Natural killer cell (primary cell): ENCODE measurements at regions not wholly inside any gene's neighbourhood (a gene's known extent, or its start where the extent isn't known, plus 50 kb on each side); places are given as distances from the start of the nearest gene placed in this dataset.
"Not testable (repeated sequence)": the region's sequence is repeated elsewhere in the genome, so short reads cannot be mapped to it uniquely, and the experiment has no call there.

ENCODE experiments used
- ATAC-seq, 3 donors: fragments of 150-1000 bp in 2 of 3; fragments of 200-7000 bp in 1 of 3; cut with Tn5 transposase; 1 replicate in 1 of 3; 2 replicates in 2 of 3; pipeline ENCODE4 v1.10.0; 2021; ENCODE audit warnings: mild to moderate bottlenecking in 2 of 3, moderate library complexity in 2 of 3
- DNase-seq, 2 donors: peaks; one replicate each; pipeline versions ENCODE4 v3.0.0 to v3.0.0-alpha.2; 2013 to 2021; ENCODE audit warnings: mixed read lengths in 1 of 2
- H3K27ac ChIP-seq: one replicate; pipeline ENCODE4 v1.5.1; 2013; ENCODE audit warnings: mild to moderate bottlenecking, low read length
- H3K27me3 ChIP-seq: one replicate; pipeline ENCODE4 v1.6.1; 2013; ENCODE audit warnings: low read length; ENCODE audit not compliant: control insufficient read depth, insufficient read depth
- H3K36me3 ChIP-seq: one replicate; pipeline ENCODE4 v1.6.1; 2013; ENCODE audit warnings: low read length; ENCODE audit not compliant: control insufficient read depth, insufficient read depth
- H3K4me1 ChIP-seq: one replicate; pipeline ENCODE4 v1.6.1; 2013; ENCODE audit warnings: low read length; ENCODE audit not compliant: control insufficient read depth, insufficient read depth
- H3K4me3 ChIP-seq: one replicate; pipeline ENCODE4 v1.5.1; 2013; ENCODE audit warnings: low read length
- H3K9me3 ChIP-seq: one replicate; pipeline ENCODE4 v1.6.1; 2013; ENCODE audit warnings: low read length; ENCODE audit not compliant: control insufficient read depth, insufficient read depth
- H3K27ac Mint-ChIP-seq, 2 donors: one replicate each; pipeline ENCODE4 v1.8.0; 2022; ENCODE audit warnings: mild to moderate bottlenecking in 2 of 2, mixed read lengths in 2 of 2, moderate library complexity in 1 of 2
- H3K27me3 Mint-ChIP-seq, 2 donors: one replicate each; pipeline ENCODE4 v1.8.0; 2022; ENCODE audit warnings: low read depth in 2 of 2, mixed read lengths in 2 of 2
- H3K36me3 Mint-ChIP-seq: one replicate; pipeline ENCODE4 v1.8.0; 2022; ENCODE audit warnings: mixed read lengths
- H3K4me1 Mint-ChIP-seq, 2 donors: one replicate each; pipeline ENCODE4 v1.8.0; 2022; ENCODE audit warnings: mixed read lengths in 2 of 2
- H3K4me3 Mint-ChIP-seq: one replicate; pipeline ENCODE4 v1.8.0; 2022; ENCODE audit warnings: mild to moderate bottlenecking, moderate library complexity, mixed read lengths
- H3K9me3 Mint-ChIP-seq, 2 donors: one replicate each; pipeline ENCODE4 v1.8.0; 2022; ENCODE audit warnings: mixed read lengths in 2 of 2
- WGBS: methylation state at CpG from one replicate; pipeline ENCODE4 v1.1.7; 2013; ENCODE audit warnings: missing lambda C conversion rate; ENCODE audit not compliant: insufficient coverage; 5-methylcytosine and 5-hydroxymethylcytosine counted together
- intact Hi-C: fragments of 100-400 bp; cut with micrococcal nuclease; formaldehyde crosslinking; loops from one replicate; pipeline ENCODE4 v1.14.2; 2022
- TF ChIP-seq, protein P1 (sequence below): fragments of 200-600 bp; IDR thresholded peaks from one replicate; pipeline ENCODE4 v1.8.0; 2022; ENCODE audit warnings: antibody characterized with exemption

DNA sequence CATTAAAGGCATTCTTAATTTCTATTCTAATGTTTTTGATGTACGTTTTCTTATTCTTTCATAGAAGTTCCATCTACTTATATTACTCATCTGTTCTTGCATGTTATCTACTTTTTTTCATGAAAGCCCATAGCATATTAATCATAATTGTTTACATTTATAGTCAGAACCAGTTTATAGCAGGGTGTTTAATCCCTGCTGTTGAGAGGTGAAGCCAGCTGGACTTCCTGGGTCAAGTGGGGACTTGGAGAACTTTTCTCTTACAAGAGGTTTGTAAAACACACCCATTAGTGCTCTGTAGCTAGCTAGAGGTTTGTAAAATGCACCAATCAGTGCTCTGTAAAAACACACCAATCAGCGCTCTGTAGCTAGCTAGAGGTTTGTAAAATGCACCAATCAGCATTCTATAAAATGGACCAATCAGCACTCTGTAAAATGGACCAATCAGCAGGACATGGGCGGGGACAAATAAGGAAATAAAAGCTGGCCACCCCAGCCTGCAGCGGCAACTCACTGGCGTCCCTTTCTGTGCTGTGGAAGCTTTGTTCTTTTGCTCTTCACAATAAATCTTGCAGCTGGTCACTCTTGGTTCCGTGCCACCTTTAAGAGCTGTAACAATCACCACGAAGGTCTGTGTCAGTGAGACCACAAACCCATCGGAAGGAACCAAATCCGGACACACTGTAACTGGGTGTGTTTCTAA is 120.6 kb downstream of the TANC2 start:
- Mint-ChIP-seq H3K4me1 (peaks cover 0 to 21% of the 10 kb centered on the region in 2 donors), H3K27me3 (no peaks in the 10 kb centered on the region), H3K4me3 (no peak overlapping the region), H3K27ac (no peak overlapping the region), H3K36me3 (peaks cover 5% of the 10 kb centered on the region), H3K9me3 (no peaks in the 10 kb centered on the region)
- no peaks in the 10 kb centered on the region for H3K9me3 ChIP-seq
- no peaks in the 10 kb centered on the region for H3K27me3 ChIP-seq
- no peak for DNase-seq
- WGBS = 92% methylated on average over 8 of the region's 9 CpGs
- H3K4me1 ChIP-seq = no peaks in the 10 kb centered on the region
- TF ChIP-seq, protein P1, sequence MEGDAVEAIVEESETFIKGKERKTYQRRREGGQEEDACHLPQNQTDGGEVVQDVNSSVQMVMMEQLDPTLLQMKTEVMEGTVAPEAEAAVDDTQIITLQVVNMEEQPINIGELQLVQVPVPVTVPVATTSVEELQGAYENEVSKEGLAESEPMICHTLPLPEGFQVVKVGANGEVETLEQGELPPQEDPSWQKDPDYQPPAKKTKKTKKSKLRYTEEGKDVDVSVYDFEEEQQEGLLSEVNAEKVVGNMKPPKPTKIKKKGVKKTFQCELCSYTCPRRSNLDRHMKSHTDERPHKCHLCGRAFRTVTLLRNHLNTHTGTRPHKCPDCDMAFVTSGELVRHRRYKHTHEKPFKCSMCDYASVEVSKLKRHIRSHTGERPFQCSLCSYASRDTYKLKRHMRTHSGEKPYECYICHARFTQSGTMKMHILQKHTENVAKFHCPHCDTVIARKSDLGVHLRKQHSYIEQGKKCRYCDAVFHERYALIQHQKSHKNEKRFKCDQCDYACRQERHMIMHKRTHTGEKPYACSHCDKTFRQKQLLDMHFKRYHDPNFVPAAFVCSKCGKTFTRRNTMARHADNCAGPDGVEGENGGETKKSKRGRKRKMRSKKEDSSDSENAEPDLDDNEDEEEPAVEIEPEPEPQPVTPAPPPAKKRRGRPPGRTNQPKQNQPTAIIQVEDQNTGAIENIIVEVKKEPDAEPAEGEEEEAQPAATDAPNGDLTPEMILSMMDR = no peak
- intact Hi-C loops = loop anchor here (10.0 kb wide), 1 partner anchor 318 kb away; no protein-coding TSS in a partner anchor
- no peak overlapping the region for H3K4me3 ChIP-seq
- H3K27ac ChIP-seq = no peak overlapping the region
- ATAC-seq = no peak
- no peaks in the 10 kb centered on the region for H3K36me3 ChIP-seq

DNA sequence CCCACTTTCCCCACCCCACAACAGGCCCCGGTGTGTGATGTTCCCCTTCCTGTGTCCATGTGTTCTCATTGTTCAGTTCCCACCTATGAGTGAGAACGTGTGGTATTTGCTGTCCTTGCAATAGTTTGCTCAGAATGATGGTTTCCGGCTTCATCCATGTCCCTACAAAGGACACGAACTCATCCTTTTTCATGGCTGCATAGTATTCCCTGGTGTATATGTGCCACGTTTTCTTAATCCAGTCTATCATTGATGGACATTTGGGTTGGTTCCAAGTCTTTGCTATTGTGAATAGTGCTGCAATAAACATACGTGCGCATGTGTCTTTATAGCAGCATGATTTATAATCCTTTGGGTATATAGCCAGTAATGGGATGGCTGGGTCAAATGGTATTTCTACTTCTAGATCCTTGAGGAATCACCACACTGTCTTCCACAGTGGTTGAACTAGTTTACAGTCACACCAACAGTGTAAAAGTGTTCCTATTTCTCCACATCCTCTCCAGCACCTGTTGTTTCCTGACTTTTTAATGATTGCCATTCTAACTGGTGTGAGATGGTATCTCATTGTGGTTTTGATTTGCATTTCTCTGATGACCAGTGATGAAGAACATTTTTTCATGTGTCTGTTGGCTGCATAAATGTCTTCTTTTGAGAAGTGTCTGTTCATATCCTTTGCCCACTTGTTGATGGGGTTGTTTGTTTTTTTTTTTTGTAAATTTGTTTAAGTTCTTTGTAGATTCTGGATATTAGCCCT is 124.5 kb downstream of the TANC2 start:
- DNase-seq, H3K36me3 ChIP-seq, H3K4me1 ChIP-seq, H3K27ac ChIP-seq, H3K27me3 Mint-ChIP-seq, H3K9me3 Mint-ChIP-seq, ATAC-seq, intact Hi-C loops, H3K9me3 ChIP-seq, H3K4me3 Mint-ChIP-seq, H3K27me3 ChIP-seq, H3K36me3 Mint-ChIP-seq, H3K27ac Mint-ChIP-seq, H3K4me3 ChIP-seq: not testable (repeated sequence)
- H3K4me1 Mint-ChIP-seq = peaks cover 12 to 27% of the 10 kb centered on the region in 2 donors
- WGBS = 90% methylated on average over 5 of the region's 7 CpGs

DNA sequence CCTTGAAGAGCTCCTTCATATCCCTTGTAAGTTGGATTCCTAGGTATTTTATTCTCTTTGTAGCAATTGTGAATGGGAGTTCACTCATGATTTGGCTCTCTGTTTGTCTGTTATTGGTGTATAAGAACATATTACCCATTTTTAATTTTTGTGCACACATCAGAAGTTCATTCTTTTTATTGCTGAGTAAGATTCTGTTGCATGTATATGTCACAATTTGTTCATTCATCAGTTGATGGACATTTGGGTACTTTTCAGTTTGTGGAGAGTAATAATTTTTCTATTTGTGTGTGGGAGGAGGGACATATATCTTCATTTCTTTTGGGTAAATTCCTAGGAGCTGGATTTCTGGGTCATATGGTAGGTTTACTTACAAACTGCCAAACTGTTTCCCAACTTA is 125.9 kb downstream of the TANC2 start:
- DNase-seq, H3K4me3 Mint-ChIP-seq, H3K9me3 Mint-ChIP-seq, H3K27ac ChIP-seq, H3K4me1 ChIP-seq, H3K27me3 ChIP-seq, ATAC-seq, intact Hi-C loops, H3K9me3 ChIP-seq, H3K27me3 Mint-ChIP-seq, H3K27ac Mint-ChIP-seq, H3K36me3 ChIP-seq, H3K36me3 Mint-ChIP-seq, H3K4me3 ChIP-seq: not testable (repeated sequence)
- H3K4me1 Mint-ChIP-seq = peaks cover 12 to 33% of the 10 kb centered on the region in 2 donors

DNA sequence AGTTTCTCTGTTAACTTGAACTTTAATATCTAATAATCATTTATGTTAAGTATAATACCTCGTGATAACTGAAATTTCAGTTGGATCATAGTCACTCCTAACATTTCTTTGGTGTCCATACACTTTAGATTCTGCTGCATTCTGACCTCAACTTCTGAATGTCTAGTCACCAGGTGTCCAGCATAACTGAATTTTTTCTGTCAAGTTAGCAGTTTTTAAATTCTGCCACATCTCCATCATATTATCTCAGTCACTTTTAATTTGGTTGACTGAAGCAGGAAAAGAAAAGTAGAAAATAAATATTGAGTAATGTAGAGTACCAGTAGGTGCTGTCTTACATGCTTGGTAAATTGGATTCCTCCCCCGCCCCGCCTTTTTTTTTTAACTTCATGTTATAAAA is 128.6 kb downstream of the TANC2 start:
- no peak overlapping the region for H3K4me3 ChIP-seq
- no peak for DNase-seq
- 100% methylated on average over 2 of the region's 3 CpGs for WGBS
- H3K9me3 ChIP-seq = no peaks in the 10 kb centered on the region
- Mint-ChIP-seq H3K27ac (no peak overlapping the region), H3K36me3 (no peaks in the 10 kb centered on the region), H3K9me3 (no peaks in the 10 kb centered on the region), H3K27me3 (no peaks in the 10 kb centered on the region), H3K4me1 (peaks cover 12 to 23% of the 10 kb centered on the region in 2 donors), H3K4me3 (no peak overlapping the region)
- H3K27ac ChIP-seq = no peak overlapping the region
- no peaks in the 10 kb centered on the region for H3K27me3 ChIP-seq
- H3K36me3 ChIP-seq = no peaks in the 10 kb centered on the region
- H3K4me1 ChIP-seq = no peaks in the 10 kb centered on the region
- ATAC-seq = no peak
- TF ChIP-seq, protein P1 = no peak
- intact Hi-C loops = no loop called here
